A549 (cell line): ENCODE measurements at regions not wholly inside any gene's neighbourhood (a gene's known extent, or its start where the extent isn't known, plus 50 kb on each side); places are given as distances from the start of the nearest gene placed in this dataset.
"Not testable (repeated sequence)": the region's sequence is repeated elsewhere in the genome, so short reads cannot be mapped to it uniquely, and the experiment has no call there.

Experiments
- CBX2 ChIP-seq: fragments of 200-600 bp; sonication (generic); IDR thresholded peaks from 2 replicates; pipeline ENCODE4 v1.6.1; 2016; ENCODE audit warnings: low read depth, mild to moderate bottlenecking, borderline replicate concordance
- CEBPB ChIP-seq, 2 experiments: fragments of >200 bp in 1 of 2; sonication (Bioruptor Twin) in 1 of 2; formaldehyde crosslinking in 1 of 2; IDR thresholded peaks; 2 replicates each; pipeline ENCODE4 v1.6.1; 2012 to 2016
- HDAC2 ChIP-seq: fragments of 200-600 bp; sonication (generic); IDR thresholded peaks from 2 replicates; pipeline ENCODE4 v1.6.1; 2016
- KDM5A ChIP-seq: fragments of 200-600 bp; sonication (generic); IDR thresholded peaks from 2 replicates; pipeline ENCODE4 v1.6.1; 2016; ENCODE audit warnings: antibody characterized with exemption, mild to moderate bottlenecking
- NFE2L2 ChIP-seq: fragments of 150-350 bp; conservative IDR thresholded peaks from 2 replicates; pipeline ENCODE4 v1.6.1; 2014; ENCODE audit warnings: low read length
- POLR2A ChIP-seq: IDR thresholded peaks from 2 replicates; pipeline ENCODE4 v1.6.1; 2012; ENCODE audit warnings: mild to moderate bottlenecking, low read length
- RARB ChIP-seq: fragments of 250-450 bp; sonication (Bioruptor Pico); IDR thresholded peaks from 2 replicates; pipeline ENCODE4 v1.8.0; 2021; ENCODE audit warnings: mild to moderate bottlenecking, moderate library complexity
- SMC3 ChIP-seq: fragments of >200 bp; sonication (Bioruptor Twin); formaldehyde crosslinking; IDR thresholded peaks from 3 replicates; pipeline ENCODE4 v1.6.1; 2018; ENCODE audit warnings: inconsistent platforms
- TF ChIP-seq, protein P1 (sequence below): fragments of >200 bp; sonication (Bioruptor Twin); formaldehyde crosslinking; IDR thresholded peaks from 3 replicates; pipeline ENCODE4 v1.5.1; 2016
- TF ChIP-seq, protein P2 (sequence below): IDR thresholded peaks from 2 replicates; pipeline ENCODE4 v1.6.1; 2012
- TF ChIP-seq, protein P3 (sequence below): fragments of 150-350 bp; IDR thresholded peaks from 2 replicates; pipeline ENCODE4 v1.6.1; 2014; ENCODE audit warnings: low read depth, mild to moderate bottlenecking, low read length
- TF ChIP-seq, protein P4 (sequence below): fragments of 200-600 bp; sonication (generic); IDR thresholded peaks from 2 replicates; pipeline ENCODE4 v1.6.1; 2016; ENCODE audit warnings: antibody characterized with exemption, mild to moderate bottlenecking, moderate library complexity
- TF ChIP-seq, protein P5 (sequence below): IDR thresholded peaks from 2 replicates; pipeline ENCODE4 v1.6.1; 2012; ENCODE audit warnings: low read depth, borderline replicate concordance
- TF ChIP-seq, protein P6 (sequence below): IDR thresholded peaks from 2 replicates; pipeline ENCODE4 v1.6.1; 2012

DNA sequence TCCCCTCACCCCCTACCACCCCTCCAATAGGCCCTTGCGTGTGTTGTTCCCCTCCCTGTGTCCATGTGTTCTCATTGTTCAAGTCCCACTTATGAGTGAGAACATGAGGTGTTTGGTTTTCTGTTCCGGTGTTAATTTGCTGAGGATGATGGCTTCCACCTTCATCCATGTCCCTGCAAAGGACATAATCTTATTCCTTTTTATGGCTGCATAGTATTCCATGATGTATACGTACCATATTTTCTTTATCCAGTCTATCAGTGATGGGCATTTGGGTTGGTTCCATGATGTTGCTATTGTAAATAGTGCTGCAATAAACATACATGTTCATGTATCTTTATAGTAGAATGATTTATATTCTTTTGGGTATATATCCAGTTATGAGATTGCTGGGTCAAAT lies 523.6 kb upstream of the TBL1XR1 start:
- TF ChIP-seq, protein P1, sequence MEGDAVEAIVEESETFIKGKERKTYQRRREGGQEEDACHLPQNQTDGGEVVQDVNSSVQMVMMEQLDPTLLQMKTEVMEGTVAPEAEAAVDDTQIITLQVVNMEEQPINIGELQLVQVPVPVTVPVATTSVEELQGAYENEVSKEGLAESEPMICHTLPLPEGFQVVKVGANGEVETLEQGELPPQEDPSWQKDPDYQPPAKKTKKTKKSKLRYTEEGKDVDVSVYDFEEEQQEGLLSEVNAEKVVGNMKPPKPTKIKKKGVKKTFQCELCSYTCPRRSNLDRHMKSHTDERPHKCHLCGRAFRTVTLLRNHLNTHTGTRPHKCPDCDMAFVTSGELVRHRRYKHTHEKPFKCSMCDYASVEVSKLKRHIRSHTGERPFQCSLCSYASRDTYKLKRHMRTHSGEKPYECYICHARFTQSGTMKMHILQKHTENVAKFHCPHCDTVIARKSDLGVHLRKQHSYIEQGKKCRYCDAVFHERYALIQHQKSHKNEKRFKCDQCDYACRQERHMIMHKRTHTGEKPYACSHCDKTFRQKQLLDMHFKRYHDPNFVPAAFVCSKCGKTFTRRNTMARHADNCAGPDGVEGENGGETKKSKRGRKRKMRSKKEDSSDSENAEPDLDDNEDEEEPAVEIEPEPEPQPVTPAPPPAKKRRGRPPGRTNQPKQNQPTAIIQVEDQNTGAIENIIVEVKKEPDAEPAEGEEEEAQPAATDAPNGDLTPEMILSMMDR, result not testable (repeated sequence)
- TF ChIP-seq, protein P2, sequence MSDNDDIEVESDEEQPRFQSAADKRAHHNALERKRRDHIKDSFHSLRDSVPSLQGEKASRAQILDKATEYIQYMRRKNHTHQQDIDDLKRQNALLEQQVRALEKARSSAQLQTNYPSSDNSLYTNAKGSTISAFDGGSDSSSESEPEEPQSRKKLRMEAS, result not testable (repeated sequence)
- TF ChIP-seq KDM5A; POLR2A; HDAC2; SMC3; RARB (CRISPR knock-in tag); NFE2L2; CEBPB (IDR thresholded peaks at IDR 0.05); CBX2: not testable (repeated sequence)
- TF ChIP-seq, protein P3, sequence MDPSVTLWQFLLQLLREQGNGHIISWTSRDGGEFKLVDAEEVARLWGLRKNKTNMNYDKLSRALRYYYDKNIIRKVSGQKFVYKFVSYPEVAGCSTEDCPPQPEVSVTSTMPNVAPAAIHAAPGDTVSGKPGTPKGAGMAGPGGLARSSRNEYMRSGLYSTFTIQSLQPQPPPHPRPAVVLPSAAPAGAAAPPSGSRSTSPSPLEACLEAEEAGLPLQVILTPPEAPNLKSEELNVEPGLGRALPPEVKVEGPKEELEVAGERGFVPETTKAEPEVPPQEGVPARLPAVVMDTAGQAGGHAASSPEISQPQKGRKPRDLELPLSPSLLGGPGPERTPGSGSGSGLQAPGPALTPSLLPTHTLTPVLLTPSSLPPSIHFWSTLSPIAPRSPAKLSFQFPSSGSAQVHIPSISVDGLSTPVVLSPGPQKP, result not testable (repeated sequence)
- TF ChIP-seq, protein P4, sequence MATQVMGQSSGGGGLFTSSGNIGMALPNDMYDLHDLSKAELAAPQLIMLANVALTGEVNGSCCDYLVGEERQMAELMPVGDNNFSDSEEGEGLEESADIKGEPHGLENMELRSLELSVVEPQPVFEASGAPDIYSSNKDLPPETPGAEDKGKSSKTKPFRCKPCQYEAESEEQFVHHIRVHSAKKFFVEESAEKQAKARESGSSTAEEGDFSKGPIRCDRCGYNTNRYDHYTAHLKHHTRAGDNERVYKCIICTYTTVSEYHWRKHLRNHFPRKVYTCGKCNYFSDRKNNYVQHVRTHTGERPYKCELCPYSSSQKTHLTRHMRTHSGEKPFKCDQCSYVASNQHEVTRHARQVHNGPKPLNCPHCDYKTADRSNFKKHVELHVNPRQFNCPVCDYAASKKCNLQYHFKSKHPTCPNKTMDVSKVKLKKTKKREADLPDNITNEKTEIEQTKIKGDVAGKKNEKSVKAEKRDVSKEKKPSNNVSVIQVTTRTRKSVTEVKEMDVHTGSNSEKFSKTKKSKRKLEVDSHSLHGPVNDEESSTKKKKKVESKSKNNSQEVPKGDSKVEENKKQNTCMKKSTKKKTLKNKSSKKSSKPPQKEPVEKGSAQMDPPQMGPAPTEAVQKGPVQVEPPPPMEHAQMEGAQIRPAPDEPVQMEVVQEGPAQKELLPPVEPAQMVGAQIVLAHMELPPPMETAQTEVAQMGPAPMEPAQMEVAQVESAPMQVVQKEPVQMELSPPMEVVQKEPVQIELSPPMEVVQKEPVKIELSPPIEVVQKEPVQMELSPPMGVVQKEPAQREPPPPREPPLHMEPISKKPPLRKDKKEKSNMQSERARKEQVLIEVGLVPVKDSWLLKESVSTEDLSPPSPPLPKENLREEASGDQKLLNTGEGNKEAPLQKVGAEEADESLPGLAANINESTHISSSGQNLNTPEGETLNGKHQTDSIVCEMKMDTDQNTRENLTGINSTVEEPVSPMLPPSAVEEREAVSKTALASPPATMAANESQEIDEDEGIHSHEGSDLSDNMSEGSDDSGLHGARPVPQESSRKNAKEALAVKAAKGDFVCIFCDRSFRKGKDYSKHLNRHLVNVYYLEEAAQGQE, result not testable (repeated sequence)
- TF ChIP-seq, protein P5, sequence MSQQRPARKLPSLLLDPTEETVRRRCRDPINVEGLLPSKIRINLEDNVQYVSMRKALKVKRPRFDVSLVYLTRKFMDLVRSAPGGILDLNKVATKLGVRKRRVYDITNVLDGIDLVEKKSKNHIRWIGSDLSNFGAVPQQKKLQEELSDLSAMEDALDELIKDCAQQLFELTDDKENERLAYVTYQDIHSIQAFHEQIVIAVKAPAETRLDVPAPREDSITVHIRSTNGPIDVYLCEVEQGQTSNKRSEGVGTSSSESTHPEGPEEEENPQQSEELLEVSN, result not testable (repeated sequence)
- TF ChIP-seq, protein P6, sequence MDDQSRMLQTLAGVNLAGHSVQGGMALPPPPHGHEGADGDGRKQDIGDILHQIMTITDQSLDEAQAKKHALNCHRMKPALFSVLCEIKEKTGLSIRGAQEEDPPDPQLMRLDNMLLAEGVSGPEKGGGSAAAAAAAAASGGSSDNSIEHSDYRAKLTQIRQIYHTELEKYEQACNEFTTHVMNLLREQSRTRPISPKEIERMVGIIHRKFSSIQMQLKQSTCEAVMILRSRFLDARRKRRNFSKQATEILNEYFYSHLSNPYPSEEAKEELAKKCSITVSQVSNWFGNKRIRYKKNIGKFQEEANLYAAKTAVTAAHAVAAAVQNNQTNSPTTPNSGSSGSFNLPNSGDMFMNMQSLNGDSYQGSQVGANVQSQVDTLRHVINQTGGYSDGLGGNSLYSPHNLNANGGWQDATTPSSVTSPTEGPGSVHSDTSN, result not testable (repeated sequence)
